ENCODE measurements at regions not wholly inside any gene's neighbourhood (a gene's known extent, or its start where the extent isn't known, plus 50 kb on each side); places are given as distances from the start of the nearest gene placed in this dataset.

DNA sequence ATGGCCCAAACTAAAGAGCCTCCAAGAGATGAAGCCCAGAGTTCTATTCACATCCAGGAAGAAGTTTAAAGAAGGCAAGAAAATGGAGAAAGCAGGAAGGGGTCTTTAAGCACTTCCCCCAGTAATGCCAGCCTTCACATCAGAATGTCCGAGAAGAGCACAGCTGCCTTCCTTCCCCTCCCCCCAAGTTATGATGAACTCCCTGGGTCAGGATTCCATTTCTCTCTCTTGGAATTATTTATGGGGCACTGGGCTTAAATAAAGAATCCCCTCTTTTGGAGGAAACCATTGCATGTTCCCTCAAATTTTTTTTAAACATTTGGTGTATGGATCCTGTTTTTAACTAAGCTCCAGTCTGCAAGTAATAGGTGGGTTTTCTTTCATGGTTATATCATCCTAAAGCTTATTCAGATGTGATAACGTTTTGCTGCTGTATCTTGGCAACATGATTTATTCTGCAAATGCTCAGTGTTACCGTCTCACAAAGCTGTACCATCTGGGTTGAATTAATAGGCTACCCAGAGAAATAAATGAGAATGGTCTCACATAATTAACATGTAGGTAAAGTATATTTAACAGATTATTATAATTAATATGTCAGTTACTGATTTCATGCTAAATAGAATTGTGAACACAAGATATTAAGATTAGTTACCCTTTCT is 160.9 kb upstream of the TOX3 start:
- no peaks in the 10 kb centered on the region for H3K27me3 ChIP-seq (ENCODE audit: low read depth)
- no peak overlapping the region for H3K4me3 ChIP-seq
- no peaks in the 10 kb centered on the region for H3K9me3 ChIP-seq
- TF ChIP-seq, protein P1, sequence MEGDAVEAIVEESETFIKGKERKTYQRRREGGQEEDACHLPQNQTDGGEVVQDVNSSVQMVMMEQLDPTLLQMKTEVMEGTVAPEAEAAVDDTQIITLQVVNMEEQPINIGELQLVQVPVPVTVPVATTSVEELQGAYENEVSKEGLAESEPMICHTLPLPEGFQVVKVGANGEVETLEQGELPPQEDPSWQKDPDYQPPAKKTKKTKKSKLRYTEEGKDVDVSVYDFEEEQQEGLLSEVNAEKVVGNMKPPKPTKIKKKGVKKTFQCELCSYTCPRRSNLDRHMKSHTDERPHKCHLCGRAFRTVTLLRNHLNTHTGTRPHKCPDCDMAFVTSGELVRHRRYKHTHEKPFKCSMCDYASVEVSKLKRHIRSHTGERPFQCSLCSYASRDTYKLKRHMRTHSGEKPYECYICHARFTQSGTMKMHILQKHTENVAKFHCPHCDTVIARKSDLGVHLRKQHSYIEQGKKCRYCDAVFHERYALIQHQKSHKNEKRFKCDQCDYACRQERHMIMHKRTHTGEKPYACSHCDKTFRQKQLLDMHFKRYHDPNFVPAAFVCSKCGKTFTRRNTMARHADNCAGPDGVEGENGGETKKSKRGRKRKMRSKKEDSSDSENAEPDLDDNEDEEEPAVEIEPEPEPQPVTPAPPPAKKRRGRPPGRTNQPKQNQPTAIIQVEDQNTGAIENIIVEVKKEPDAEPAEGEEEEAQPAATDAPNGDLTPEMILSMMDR (IDR thresholded peaks at IDR 0.05), result no peak
- no peak overlapping the region for H3K27ac ChIP-seq
- H3K4me1 ChIP-seq, result no peaks in the 10 kb centered on the region
- ATAC-seq (no peak), DNase-seq (no peak)
- H3K36me3 ChIP-seq, result no peaks in the 10 kb centered on the region
- intact Hi-C loops (cut with DNase I), result no loop called here

DNA sequence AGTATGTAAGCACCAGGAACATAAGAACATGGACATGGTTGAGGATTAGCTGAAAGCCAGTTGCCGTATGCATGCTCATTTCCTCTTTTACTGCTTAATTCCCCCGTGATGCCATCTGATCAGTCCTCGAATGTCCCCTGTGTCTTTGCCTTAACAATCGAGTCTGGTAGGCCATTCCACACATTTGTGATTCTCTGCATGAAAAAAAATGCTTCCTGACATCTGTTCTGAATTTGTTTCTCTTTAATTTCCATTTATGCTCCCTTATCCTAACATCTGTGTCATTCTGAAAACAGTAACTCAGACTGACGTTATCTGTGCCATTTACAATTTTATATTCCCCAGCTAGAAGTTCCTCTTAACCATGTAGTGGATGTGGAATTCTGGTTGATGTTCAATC is 158.2 kb upstream of the TOX3 start:
- TF ChIP-seq, protein P1 (IDR thresholded peaks at IDR 0.05), result no peak
- Histone ChIP-seq H3K4me3 (no peak overlapping the region), H3K27me3 (ENCODE audit: low read depth) (no peaks in the 10 kb centered on the region), H3K27ac (no peak overlapping the region), H3K9me3 (no peaks in the 10 kb centered on the region), H3K4me1 (no peaks in the 10 kb centered on the region), H3K36me3 (no peaks in the 10 kb centered on the region)
- intact Hi-C loops (cut with DNase I), result no loop called here
- no peak for ATAC-seq
- DNase-seq, result no peak

DNA sequence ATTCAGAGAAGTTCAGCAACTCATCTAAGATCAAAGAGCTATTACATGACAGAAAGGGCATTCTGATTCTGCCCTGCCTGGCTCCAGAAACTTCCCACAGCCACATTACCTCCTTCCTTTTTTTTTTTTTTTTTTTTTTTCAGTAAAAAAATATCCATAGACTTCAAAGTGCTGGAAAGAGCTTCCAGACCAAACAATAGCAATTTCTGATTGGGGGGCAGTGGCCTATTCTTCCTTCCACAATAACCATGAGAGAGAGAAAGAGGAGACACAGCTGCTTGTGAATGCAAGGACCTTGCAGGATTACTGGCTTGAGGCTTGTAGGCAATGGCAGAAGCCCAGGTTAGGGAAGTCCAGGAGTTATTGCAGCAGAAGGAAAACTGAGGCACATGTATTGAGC is 151.0 kb upstream of the TOX3 start:
- Histone ChIP-seq H3K36me3 (no peaks in the 10 kb centered on the region), H3K27me3 (ENCODE audit: low read depth) (no peaks in the 10 kb centered on the region), H3K4me1 (no peaks in the 10 kb centered on the region), H3K9me3 (no peaks in the 10 kb centered on the region), H3K4me3 (no peak overlapping the region), H3K27ac (no peak overlapping the region)
- DNase-seq, result no peak
- intact Hi-C loops (cut with DNase I), result no loop called here
- ATAC-seq, result no peak
- TF ChIP-seq, protein P1 (IDR thresholded peaks at IDR 0.05), result no peak

DNA sequence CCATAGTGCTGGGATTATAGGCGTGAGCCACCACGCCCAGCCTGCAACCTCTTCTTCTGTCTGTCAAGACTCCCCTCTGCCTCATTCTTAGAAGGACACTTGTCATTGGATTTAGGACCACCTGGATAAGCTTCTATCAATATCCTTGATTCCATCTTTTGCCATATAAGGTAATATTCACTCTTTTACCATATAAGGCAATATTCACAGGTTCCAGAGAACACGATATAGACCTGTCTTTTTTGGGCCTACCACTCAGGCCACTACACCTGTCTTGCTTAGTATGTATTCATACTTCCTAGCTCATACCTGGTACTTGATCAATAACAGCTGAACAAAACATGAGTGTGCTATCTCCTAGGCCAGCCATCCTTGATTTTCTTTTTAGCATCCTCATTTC is 149.2 kb upstream of the TOX3 start:
- H3K27ac ChIP-seq, result no peak overlapping the region
- no peak for ATAC-seq
- intact Hi-C loops (cut with DNase I), result no loop called here
- H3K4me1 ChIP-seq, result no peaks in the 10 kb centered on the region
- peaks cover 11% of the 10 kb centered on the region for H3K9me3 ChIP-seq
- no peak for DNase-seq
- H3K4me3 ChIP-seq, result no peak overlapping the region
- TF ChIP-seq, protein P1 (IDR thresholded peaks at IDR 0.05), result no peak
- no peaks in the 10 kb centered on the region for H3K36me3 ChIP-seq
- H3K27me3 ChIP-seq (ENCODE audit: low read depth), result no peaks in the 10 kb centered on the region

DNA sequence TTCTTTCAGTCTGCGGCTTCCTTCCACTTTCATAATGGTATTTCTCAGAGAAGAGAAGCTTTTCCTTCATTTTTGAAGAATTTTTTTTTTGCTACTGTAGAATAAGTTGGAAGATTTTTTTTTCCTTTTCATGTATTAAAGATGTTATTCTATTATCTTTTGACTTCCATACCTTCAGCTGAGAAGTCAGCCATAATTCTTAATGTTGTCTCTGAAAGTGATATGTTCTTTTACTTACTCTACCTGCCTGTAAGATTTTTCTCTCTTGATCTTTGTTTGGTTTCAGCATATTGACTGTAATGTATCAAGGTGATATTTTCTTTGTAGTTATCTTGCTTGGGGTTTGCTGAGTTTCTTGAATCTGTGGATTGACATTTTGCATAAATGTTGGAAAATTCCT is 143.5 kb upstream of the TOX3 start:
- Histone ChIP-seq H3K9me3 (peaks cover 17% of the 10 kb centered on the region), H3K36me3 (no peaks in the 10 kb centered on the region), H3K27me3 (ENCODE audit: low read depth) (no peaks in the 10 kb centered on the region), H3K4me1 (no peaks in the 10 kb centered on the region), H3K4me3 (no peak overlapping the region), H3K27ac (no peak overlapping the region)
- intact Hi-C loops (cut with DNase I), result no loop called here
- no peak for ATAC-seq
- TF ChIP-seq, protein P1 (IDR thresholded peaks at IDR 0.05), result no peak
- DNase-seq, result no peak

Data from lower lobe of right lung (tissue), 2 donors.